ENCODE measurements at regions not wholly inside any gene's neighbourhood (a gene's known extent, or its start where the extent isn't known, plus 50 kb on each side); places are given as distances from the start of the nearest gene placed in this dataset.

- H3K36me3 ChIP-seq (ENCODE audit: control insufficient read depth in 1 of 2, insufficient read depth in 2 of 2, low read length in 2 of 2), result no peaks in the 10 kb centered on the region
- H3K27me3 ChIP-seq (ENCODE audit: insufficient read depth, low read length), result no peaks in the 10 kb centered on the region
- ATAC-seq, result no peak
- BruUV-seq (replicated peaks), result no TSS peak
- intact Hi-C loops (cut with micrococcal nuclease), result no loop called here
- ChIA-PET POLR2A (no interaction called here), CTCF (interaction anchor here (0.6 kb wide), 1 partner anchor 449 kb away, joined by 3 read pairs; no protein-coding TSS in a partner anchor), RAD21 (ENCODE audit: low non-redundant PET in 1 of 2, low total read pairs in 2 of 2, uncharacterized antibody in 2 of 2, unreplicated experiment in 2 of 2) (no interaction called here)
- no peaks in the 10 kb centered on the region for H3K4me1 ChIP-seq (ENCODE audit: control insufficient read depth in 1 of 2, insufficient read depth in 2 of 2, low read length in 2 of 2)
- TF ChIP-seq SP1 (IDR thresholded peaks at IDR 0.05; ENCODE audit: low read depth) (no peak), POLR2A (IDR thresholded peaks at IDR 0.05; ENCODE audit: borderline replicate concordance, extremely low read depth, insufficient read depth, insufficient read length) (no peak), CBX3 (IDR thresholded peaks at IDR 0.05; ENCODE audit: low read depth) (no peak), ZFX (IDR thresholded peaks at IDR 0.05) (no peak), ATF3 (IDR thresholded peaks at IDR 0.05) (no peak)
- no peak overlapping the region for H3K4me2 ChIP-seq (ENCODE audit: low read length)
- no peak for DNase-seq (ENCODE audit: low read depth, low spot score)
- no peaks in the 10 kb centered on the region for H3K9me3 ChIP-seq (ENCODE audit: control insufficient read depth in 1 of 2, insufficient read depth in 1 of 2, low read depth in 1 of 2, low read length in 2 of 2)
- no peaks in the 10 kb centered on the region for H4K20me1 ChIP-seq (ENCODE audit: insufficient read depth)
- no peak overlapping the region for H3K27ac ChIP-seq (ENCODE audit: low read depth, low read length)
- no peak overlapping the region for H3K9ac ChIP-seq (ENCODE audit: low read length)
- H2AFZ ChIP-seq (ENCODE audit: low read depth, low read length, poor library complexity, severe bottlenecking), result no peak overlapping the region
- H3K9me2 ChIP-seq (ENCODE audit: insufficient read depth), result no peaks in the 10 kb centered on the region
- H3K79me2 ChIP-seq (ENCODE audit: insufficient read depth, low read length), result no peaks in the 10 kb centered on the region
- H3K4me3 ChIP-seq (replicated peaks in 1 of 2; ENCODE audit: low read depth in 1 of 2, low read length in 2 of 2), result no peak overlapping the region
Observed at GRCh38 chr4:96355414-96355813, 515.5 kb downstream of the PDHA2 start.

GRCh38 chr4:96356591-96357370, 516.9 kb downstream of the PDHA2 start:
- H3K79me2 ChIP-seq (ENCODE audit: insufficient read depth, low read length), result no peaks in the 10 kb centered on the region
- TF ChIP-seq SIN3A (IDR thresholded peaks at IDR 0.05; ENCODE audit: low read depth) (no peak), REST (IDR thresholded peaks at IDR 0.05; ENCODE audit: low read depth) (no peak), ZNF274 (IDR thresholded peaks at IDR 0.05; ENCODE audit: low read depth, low read length) (no peak), CEBPB (IDR thresholded peaks at IDR 0.05; ENCODE audit: low read depth) (no peak), RAD21 (IDR thresholded peaks at IDR 0.05; ENCODE audit: low read depth) (no peak), FOSL1 (IDR thresholded peaks at IDR 0.05; ENCODE audit: low read depth) (no peak), ELF1 (IDR thresholded peaks at IDR 0.05; ENCODE audit: borderline replicate concordance, low read depth) (no peak)
- DNase-seq (ENCODE audit: low read depth, low spot score) (no peak), ATAC-seq (no peak)
- H3K4me3 ChIP-seq (replicated peaks in 1 of 2; ENCODE audit: low read depth in 1 of 2, low read length in 2 of 2), result no peak overlapping the region
- CTCF ChIA-PET, result no interaction called here
- no peaks in the 10 kb centered on the region for H3K27me3 ChIP-seq (ENCODE audit: insufficient read depth, low read length)
- H4K20me1 ChIP-seq (ENCODE audit: insufficient read depth), result no peaks in the 10 kb centered on the region
- no peaks in the 10 kb centered on the region for H3K36me3 ChIP-seq (ENCODE audit: control insufficient read depth in 1 of 2, insufficient read depth in 2 of 2, low read length in 2 of 2)
- no peaks in the 10 kb centered on the region for H3K4me1 ChIP-seq (ENCODE audit: control insufficient read depth in 1 of 2, insufficient read depth in 2 of 2, low read length in 2 of 2)
- H3K9me2 ChIP-seq (ENCODE audit: insufficient read depth), result no peaks in the 10 kb centered on the region
- no TSS peak for BruUV-seq (replicated peaks)
- H3K9me3 ChIP-seq (ENCODE audit: control insufficient read depth in 1 of 2, insufficient read depth in 1 of 2, low read depth in 1 of 2, low read length in 2 of 2), result no peaks in the 10 kb centered on the region
- H3K27ac ChIP-seq (ENCODE audit: low read depth, low read length), result no peak overlapping the region
- H2AFZ ChIP-seq (ENCODE audit: low read depth, low read length, poor library complexity, severe bottlenecking), result no peak overlapping the region
- no peak overlapping the region for H3K4me2 ChIP-seq (ENCODE audit: low read length)
- RAD21 ChIA-PET (ENCODE audit: low non-redundant PET in 1 of 2, low total read pairs in 2 of 2, uncharacterized antibody in 2 of 2, unreplicated experiment in 2 of 2), result no interaction called here
- POLR2A ChIA-PET, result no interaction called here
- H3K9ac ChIP-seq (ENCODE audit: low read length), result no peak overlapping the region
- intact Hi-C loops (cut with micrococcal nuclease), result no loop called here
